ENCODE measurements at regions not wholly inside any gene's neighbourhood (a gene's known extent, or its start where the extent isn't known, plus 50 kb on each side); places are given as distances from the start of the nearest gene placed in this dataset.

DNA sequence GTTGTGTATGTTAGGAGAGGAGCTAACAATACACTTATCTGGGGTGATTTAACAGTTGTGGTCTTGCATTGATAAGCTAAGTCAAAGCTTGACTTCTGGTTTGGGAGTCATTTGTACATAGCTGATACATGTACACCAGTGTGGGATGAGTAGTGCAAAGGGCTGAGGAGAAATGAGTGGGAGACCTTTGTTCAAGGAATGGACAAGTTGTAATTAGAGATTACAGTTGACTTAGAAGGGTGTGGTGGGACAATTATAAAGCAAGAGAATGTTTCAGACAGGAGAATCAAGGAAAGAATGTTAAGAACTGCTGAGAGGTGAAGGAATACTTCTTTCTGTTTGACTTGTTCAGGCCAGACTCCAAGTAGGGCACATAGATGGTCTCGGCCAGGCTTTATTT, 209.7 kb upstream of the STEAP4 start:
- no peak for TF ChIP-seq WT1 (tag by site-specific recombination; IDR thresholded peaks at IDR 0.05)
- TF ChIP-seq, protein P1, sequence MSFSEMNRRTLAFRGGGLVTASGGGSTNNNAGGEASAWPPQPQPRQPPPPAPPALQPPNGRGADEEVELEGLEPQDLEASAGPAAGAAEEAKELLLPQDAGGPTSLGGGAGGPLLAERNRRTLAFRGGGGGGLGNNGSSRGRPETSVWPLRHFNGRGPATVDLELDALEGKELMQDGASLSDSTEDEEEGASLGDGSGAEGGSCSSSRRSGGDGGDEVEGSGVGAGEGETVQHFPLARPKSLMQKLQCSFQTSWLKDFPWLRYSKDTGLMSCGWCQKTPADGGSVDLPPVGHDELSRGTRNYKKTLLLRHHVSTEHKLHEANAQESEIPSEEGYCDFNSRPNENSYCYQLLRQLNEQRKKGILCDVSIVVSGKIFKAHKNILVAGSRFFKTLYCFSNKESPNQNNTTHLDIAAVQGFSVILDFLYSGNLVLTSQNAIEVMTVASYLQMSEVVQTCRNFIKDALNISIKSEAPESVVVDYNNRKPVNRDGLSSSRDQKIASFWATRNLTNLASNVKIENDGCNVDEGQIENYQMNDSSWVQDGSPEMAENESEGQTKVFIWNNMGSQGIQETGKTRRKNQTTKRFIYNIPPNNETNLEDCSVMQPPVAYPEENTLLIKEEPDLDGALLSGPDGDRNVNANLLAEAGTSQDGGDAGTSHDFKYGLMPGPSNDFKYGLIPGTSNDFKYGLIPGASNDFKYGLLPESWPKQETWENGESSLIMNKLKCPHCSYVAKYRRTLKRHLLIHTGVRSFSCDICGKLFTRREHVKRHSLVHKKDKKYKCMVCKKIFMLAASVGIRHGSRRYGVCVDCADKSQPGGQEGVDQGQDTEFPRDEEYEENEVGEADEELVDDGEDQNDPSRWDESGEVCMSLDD (tag by site-specific recombination; IDR thresholded peaks at IDR 0.05): no peak
- TF ChIP-seq, protein P2, sequence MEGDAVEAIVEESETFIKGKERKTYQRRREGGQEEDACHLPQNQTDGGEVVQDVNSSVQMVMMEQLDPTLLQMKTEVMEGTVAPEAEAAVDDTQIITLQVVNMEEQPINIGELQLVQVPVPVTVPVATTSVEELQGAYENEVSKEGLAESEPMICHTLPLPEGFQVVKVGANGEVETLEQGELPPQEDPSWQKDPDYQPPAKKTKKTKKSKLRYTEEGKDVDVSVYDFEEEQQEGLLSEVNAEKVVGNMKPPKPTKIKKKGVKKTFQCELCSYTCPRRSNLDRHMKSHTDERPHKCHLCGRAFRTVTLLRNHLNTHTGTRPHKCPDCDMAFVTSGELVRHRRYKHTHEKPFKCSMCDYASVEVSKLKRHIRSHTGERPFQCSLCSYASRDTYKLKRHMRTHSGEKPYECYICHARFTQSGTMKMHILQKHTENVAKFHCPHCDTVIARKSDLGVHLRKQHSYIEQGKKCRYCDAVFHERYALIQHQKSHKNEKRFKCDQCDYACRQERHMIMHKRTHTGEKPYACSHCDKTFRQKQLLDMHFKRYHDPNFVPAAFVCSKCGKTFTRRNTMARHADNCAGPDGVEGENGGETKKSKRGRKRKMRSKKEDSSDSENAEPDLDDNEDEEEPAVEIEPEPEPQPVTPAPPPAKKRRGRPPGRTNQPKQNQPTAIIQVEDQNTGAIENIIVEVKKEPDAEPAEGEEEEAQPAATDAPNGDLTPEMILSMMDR (tag by site-specific recombination; IDR thresholded peaks at IDR 0.05): no peak
- TF ChIP-seq ZNF830 (tag by site-specific recombination; IDR thresholded peaks at IDR 0.05; ENCODE audit: low read depth): no peak
- TF ChIP-seq YY1 (tag by site-specific recombination; IDR thresholded peaks at IDR 0.05): no peak
- no peak for TF ChIP-seq SP2 (tag by site-specific recombination; IDR thresholded peaks at IDR 0.05)
- TF ChIP-seq ZNF48 (tag by site-specific recombination; IDR thresholded peaks at IDR 0.05): no peak
- no peak for TF ChIP-seq GLIS1 (tag by site-specific recombination; IDR thresholded peaks at IDR 0.05)
- TF ChIP-seq, protein P3, sequence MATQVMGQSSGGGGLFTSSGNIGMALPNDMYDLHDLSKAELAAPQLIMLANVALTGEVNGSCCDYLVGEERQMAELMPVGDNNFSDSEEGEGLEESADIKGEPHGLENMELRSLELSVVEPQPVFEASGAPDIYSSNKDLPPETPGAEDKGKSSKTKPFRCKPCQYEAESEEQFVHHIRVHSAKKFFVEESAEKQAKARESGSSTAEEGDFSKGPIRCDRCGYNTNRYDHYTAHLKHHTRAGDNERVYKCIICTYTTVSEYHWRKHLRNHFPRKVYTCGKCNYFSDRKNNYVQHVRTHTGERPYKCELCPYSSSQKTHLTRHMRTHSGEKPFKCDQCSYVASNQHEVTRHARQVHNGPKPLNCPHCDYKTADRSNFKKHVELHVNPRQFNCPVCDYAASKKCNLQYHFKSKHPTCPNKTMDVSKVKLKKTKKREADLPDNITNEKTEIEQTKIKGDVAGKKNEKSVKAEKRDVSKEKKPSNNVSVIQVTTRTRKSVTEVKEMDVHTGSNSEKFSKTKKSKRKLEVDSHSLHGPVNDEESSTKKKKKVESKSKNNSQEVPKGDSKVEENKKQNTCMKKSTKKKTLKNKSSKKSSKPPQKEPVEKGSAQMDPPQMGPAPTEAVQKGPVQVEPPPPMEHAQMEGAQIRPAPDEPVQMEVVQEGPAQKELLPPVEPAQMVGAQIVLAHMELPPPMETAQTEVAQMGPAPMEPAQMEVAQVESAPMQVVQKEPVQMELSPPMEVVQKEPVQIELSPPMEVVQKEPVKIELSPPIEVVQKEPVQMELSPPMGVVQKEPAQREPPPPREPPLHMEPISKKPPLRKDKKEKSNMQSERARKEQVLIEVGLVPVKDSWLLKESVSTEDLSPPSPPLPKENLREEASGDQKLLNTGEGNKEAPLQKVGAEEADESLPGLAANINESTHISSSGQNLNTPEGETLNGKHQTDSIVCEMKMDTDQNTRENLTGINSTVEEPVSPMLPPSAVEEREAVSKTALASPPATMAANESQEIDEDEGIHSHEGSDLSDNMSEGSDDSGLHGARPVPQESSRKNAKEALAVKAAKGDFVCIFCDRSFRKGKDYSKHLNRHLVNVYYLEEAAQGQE (tag by site-specific recombination; IDR thresholded peaks at IDR 0.05): no peak
